Activated CD8-positive, alpha-beta T cell treated with anti-CD3 and anti-CD28 coated beads for 36 hours (primary cell): ENCODE measurements at regions not wholly inside any gene's neighbourhood (a gene's known extent, or its start where the extent isn't known, plus 50 kb on each side); places are given as distances from the start of the nearest gene placed in this dataset.

Experiments
- ATAC-seq: fragments of 200-7000 bp; cut with Tn5 transposase; one replicate; pipeline ENCODE4 v1.10.0; 2021; ENCODE audit warnings: mild to moderate bottlenecking, moderate library complexity
- CTCF ChIA-PET: fragments of 350-600 bp; sonication (Branson Sonifier 250); formaldehyde crosslinking; loops from one replicate; lab custom pipeline; 2021; ENCODE audit warnings: antibody characterized with exemption; lab: Charles Lee
- POLR2A ChIA-PET: fragments of 350-600 bp; sonication (Branson Sonifier 250); formaldehyde crosslinking; loops from one replicate; lab custom pipeline; 2021; ENCODE audit warnings: antibody characterized with exemption; lab: Charles Lee
- DNase-seq: peaks from one replicate; pipeline ENCODE4 v3.0.0-alpha.2; 2020
- H3K27ac Mint-ChIP-seq: one replicate; pipeline ENCODE4 v1.8.0; 2021; ENCODE audit warnings: mild to moderate bottlenecking, mixed read lengths
- H3K27me3 Mint-ChIP-seq: one replicate; pipeline ENCODE4 v1.8.0; 2021; ENCODE audit warnings: mixed read lengths
- H3K36me3 Mint-ChIP-seq: one replicate; pipeline ENCODE4 v1.8.0; 2021; ENCODE audit warnings: low read depth, mixed read lengths
- H3K4me1 Mint-ChIP-seq: one replicate; pipeline ENCODE4 v1.8.0; 2021; ENCODE audit warnings: low read depth, mixed read lengths
- H3K4me3 Mint-ChIP-seq: one replicate; pipeline ENCODE4 v1.8.0; 2021; ENCODE audit warnings: mild to moderate bottlenecking, moderate library complexity, mixed read lengths
- H3K9me3 Mint-ChIP-seq: one replicate; pipeline ENCODE4 v1.8.0; 2021; ENCODE audit warnings: mixed read lengths
- CTCF ChIP-seq: fragments of 200-600 bp; IDR thresholded peaks from one replicate; pipeline ENCODE4 v1.8.0; 2022; ENCODE audit warnings: antibody characterized with exemption, mild to moderate bottlenecking
- intact Hi-C: fragments of 100-400 bp; cut with micrococcal nuclease; formaldehyde crosslinking; loops from one replicate; pipeline ENCODE4 v1.10.0; 2022

GRCh38 chr1:42075179-42075578, 78.0 kb upstream of the GUCA2B start:
- intact Hi-C loops, result no loop called here
- no peak for DNase-seq
- H3K9me3 Mint-ChIP-seq, result peaks cover 7% of the 10 kb centered on the region
- ChIA-PET CTCF (no interaction called here), POLR2A (interaction anchor here (0.6 kb wide), 1 partner anchor 512 kb away, joined by 3 read pairs; no protein-coding TSS in a partner anchor)
- ATAC-seq, result no peak
- peaks cover 18% of the 10 kb centered on the region for H3K27me3 Mint-ChIP-seq
- TF ChIP-seq CTCF, result no peak
- peaks cover 2% of the 10 kb centered on the region for H3K36me3 Mint-ChIP-seq
- no peak overlapping the region for H3K27ac Mint-ChIP-seq
- no peak overlapping the region for H3K4me3 Mint-ChIP-seq
- no peaks in the 10 kb centered on the region for H3K4me1 Mint-ChIP-seq

DNA sequence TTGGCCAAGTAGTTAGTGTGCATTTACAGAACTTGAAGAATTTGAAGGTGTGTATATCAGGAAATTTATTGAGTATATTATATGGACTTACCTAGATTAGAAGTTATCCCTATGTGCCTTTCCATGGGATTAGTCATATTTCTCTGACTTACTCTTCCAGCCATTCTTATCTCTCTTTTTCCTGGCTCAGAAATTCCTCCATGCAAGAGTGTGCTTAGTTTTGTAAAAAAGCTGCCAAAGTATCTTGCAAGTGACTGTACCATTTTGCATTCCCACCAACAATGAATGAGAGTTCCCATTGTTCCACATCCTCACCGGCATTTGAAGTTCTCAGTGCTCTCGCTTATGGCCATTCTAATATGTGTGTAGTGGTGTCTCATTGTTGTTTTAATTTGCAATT, 82.2 kb upstream of the GUCA2B start:
- ChIA-PET CTCF (no interaction called here), POLR2A (no interaction called here)
- Mint-ChIP-seq H3K27me3 (peaks cover 21% of the 10 kb centered on the region), H3K4me3 (no peak overlapping the region), H3K9me3 (no peaks in the 10 kb centered on the region), H3K27ac (no peak overlapping the region), H3K36me3 (no peaks in the 10 kb centered on the region), H3K4me1 (no peaks in the 10 kb centered on the region)
- intact Hi-C loops, result no loop called here
- ATAC-seq (no peak), DNase-seq (no peak)
- no peak for TF ChIP-seq CTCF

DNA sequence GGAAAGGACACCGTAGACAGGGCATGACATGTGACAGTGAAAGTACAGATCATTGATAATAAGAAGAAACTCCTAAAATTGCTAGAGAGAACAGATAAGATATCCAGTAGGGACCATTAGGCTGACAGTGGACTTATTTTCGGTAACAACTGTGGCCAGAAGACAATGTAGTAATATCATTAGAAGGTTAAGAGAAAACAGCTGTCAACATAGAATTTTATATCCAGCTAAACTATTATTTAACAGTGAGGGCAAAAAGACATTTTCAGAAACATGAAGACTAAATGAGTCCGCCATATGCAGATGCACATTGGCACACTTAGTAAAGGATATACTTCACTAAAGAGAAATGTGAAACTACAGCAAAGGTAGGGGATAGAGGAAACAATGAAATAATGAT, 95.4 kb upstream of the GUCA2B start:
- ChIA-PET CTCF (no interaction called here), POLR2A (no interaction called here)
- TF ChIP-seq CTCF, result no peak
- Mint-ChIP-seq H3K36me3 (peaks cover 6% of the 10 kb centered on the region), H3K27ac (no peak overlapping the region), H3K4me1 (peaks cover 2% of the 10 kb centered on the region), H3K9me3 (peaks cover 16% of the 10 kb centered on the region), H3K4me3 (no peak overlapping the region), H3K27me3 (peaks cover 48% of the 10 kb centered on the region)
- intact Hi-C loops, result no loop called here
- DNase-seq (no peak), ATAC-seq (no peak)

DNA sequence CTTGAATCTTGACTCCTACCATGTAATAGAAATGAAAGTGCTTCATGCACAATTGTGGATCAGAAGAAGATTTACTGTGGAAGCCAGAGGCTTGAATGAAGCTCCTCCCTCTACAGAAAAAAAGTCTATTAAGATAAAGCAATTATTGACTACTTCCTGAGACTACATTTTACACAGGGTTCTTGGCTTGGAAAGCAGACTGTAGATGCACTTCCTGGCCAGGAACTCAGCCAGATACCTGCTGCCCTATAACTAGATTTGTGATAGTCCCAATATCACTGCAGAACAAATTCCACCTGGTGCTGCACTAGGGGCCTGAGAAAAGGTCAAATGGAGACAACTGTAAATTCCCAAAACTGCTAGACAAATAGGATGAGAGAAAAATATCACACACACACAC, 96.8 kb upstream of the GUCA2B start:
- ChIA-PET POLR2A (no interaction called here), CTCF (interaction anchor here (1.4 kb wide), 1 partner anchor 8 kb away, joined by 3 read pairs; no protein-coding TSS in a partner anchor)
- Mint-ChIP-seq H3K9me3 (peaks cover 16% of the 10 kb centered on the region), H3K4me3 (no peak overlapping the region), H3K4me1 (peaks cover 5% of the 10 kb centered on the region), H3K27ac (no peak overlapping the region), H3K27me3 (peaks cover 46% of the 10 kb centered on the region), H3K36me3 (peaks cover 6% of the 10 kb centered on the region)
- DNase-seq, result no peak
- no peak for TF ChIP-seq CTCF
- intact Hi-C loops, result no loop called here
- ATAC-seq, result no peak

- intact Hi-C loops, result no loop called here
- ATAC-seq (no peak), DNase-seq (no peak)
- POLR2A ChIA-PET, result no interaction called here
- H3K4me3 Mint-ChIP-seq, result no peak overlapping the region
- CTCF ChIA-PET, result no interaction called here
- H3K36me3 Mint-ChIP-seq, result peaks cover 6% of the 10 kb centered on the region
- H3K27ac Mint-ChIP-seq, result no peak overlapping the region
- peaks cover 14% of the 10 kb centered on the region for H3K9me3 Mint-ChIP-seq
- no peak for TF ChIP-seq CTCF
- H3K4me1 Mint-ChIP-seq, result peaks cover 5% of the 10 kb centered on the region
- H3K27me3 Mint-ChIP-seq, result peaks cover 45% of the 10 kb centered on the region
Observed at GRCh38 chr1:42055061-42055460, 98.1 kb upstream of the GUCA2B start.
